GM13976 (cell line): ENCODE measurements at regions not wholly inside any gene's neighbourhood (a gene's known extent, or its start where the extent isn't known, plus 50 kb on each side); places are given as distances from the start of the nearest gene placed in this dataset.
"Not testable (repeated sequence)": the region's sequence is repeated elsewhere in the genome, so short reads cannot be mapped to it uniquely, and the experiment has no call there.

Source experiments
- DNase-seq: peaks from one replicate; pipeline ENCODE4 v3.0.0; 2012; ENCODE audit warnings: low spot score
- CTCF ChIP-seq: IDR thresholded peaks from 2 replicates; pipeline ENCODE4 v1.5.1; 2012; ENCODE audit warnings: borderline replicate concordance, mild to moderate bottlenecking; ENCODE audit not compliant: insufficient read depth; ENCODE audit errors: extremely low read depth, missing control alignments, control extremely low read depth
- in situ Hi-C: fragments of 300-500 bp; cut with MboI; formaldehyde crosslinking; loops from one replicate; pipeline ENCODE4 v1.12.0; 2022; ENCODE audit warnings: low sequenced_read_pairs, mixed read lengths, inconsistent platforms; ENCODE audit not compliant: unreplicated experiment

DNA sequence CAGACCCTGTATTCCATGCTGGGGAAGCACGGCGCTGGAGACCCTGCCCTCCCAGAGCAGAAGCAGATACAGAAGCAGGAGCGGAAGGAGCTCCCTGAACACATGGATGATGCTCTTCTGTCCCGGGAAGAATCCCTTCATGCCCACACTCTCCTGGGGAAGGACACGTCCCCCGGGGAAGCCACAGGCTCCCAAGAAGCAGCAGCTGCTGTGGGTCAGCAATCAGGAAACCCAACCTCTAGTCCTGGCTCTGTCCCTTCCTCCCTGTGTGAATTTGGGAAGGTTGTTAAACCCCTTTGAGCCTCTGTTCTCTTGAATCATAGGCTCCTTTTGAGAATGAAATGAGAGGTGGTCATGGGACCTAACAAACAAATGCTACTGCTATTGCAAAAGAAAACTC, 176.2 kb upstream of the TPM1 start:
- DNase-seq = no peak
- TF ChIP-seq CTCF = no peak
- in situ Hi-C loops = no loop called here

GRCh38 chr15:62867844-62868243, 174.7 kb upstream of the TPM1 start:
- DNase-seq = no peak
- in situ Hi-C loops = no loop called here
- no peak for TF ChIP-seq CTCF

DNA sequence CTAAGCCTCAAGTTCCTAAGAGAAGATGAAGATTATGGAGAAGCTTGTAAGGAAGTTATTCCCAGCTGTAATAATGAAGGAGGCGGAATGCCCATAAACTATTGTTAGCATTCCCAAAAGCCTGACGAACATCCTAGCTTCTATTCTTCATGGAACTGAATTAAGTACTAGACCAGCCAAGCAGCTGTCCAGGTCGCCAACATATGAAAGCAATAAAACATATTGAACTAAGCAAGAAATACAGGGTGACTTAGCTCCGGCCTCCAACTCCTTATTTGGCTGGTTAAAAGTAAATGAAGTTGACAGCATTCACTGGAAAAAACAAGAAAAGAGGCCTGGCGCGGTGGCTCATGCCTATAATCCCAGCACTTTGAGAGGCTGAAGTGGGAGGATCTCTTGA, 174.0 kb upstream of the TPM1 start:
- in situ Hi-C loops = no loop called here
- DNase-seq = no peak
- no peak for TF ChIP-seq CTCF

- DNase-seq = no peak
- in situ Hi-C loops = no loop called here
- no peak for TF ChIP-seq CTCF
Measured at GRCh38 chr15:62869116-62869515, 173.4 kb upstream of the TPM1 start.

DNA sequence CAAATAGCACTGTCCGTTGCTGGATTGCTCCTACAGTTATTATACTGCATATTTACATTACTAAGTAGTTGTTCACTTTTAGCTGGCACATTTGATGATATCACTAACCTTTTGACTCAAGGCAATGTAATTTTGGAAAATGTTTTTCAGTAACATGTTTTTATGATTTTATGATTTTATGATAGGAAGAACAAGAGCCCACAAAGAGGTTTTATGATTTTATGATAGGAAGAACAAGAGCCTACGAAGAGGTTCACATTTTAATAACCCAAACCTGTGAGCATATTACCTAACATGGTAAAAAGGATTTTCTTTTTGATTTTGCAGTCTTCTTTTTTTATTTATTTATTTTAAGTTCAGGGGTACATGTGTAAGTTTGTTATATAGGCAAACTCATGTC, 172.3 kb upstream of the TPM1 start:
- TF ChIP-seq CTCF = no peak
- in situ Hi-C loops = no loop called here
- DNase-seq = no peak

GRCh38 chr15:62870701-62871100, 171.8 kb upstream of the TPM1 start:
- DNase-seq, in situ Hi-C loops: not testable (repeated sequence)

- DNase-seq = no peak
Measured at GRCh38 chr15:62873203-62873602, 169.3 kb upstream of the TPM1 start.

More at GRCh38 chr15:62873203-62873602, 169.3 kb upstream of the TPM1 start:
- in situ Hi-C loops = no loop called here
- TF ChIP-seq CTCF = no peak
